Body of pancreas (tissue), 4 donors: ENCODE measurements at regions not wholly inside any gene's neighbourhood (a gene's known extent, or its start where the extent isn't known, plus 50 kb on each side); places are given as distances from the start of the nearest gene placed in this dataset.

Experiments
- POLR2A ChIP-seq, 3 donors: fragments of 450-650 bp; IDR thresholded peaks; one replicate each; pipeline ENCODE4 v1.6.1; 2016; ENCODE audit warnings: antibody characterized with exemption in 3 of 3, mild to moderate bottlenecking in 2 of 3
- TF ChIP-seq, protein P1 (sequence below), 7 experiments: fragments of 450-650 bp in 4 of 7; fragments of 200-600 bp in 3 of 7; sonication (generic) in 3 of 7; IDR thresholded peaks; one replicate each; pipeline ENCODE4 v1.5.1; 2016 to 2019; ENCODE audit warnings: antibody characterized with exemption in 7 of 7

GRCh38 chr9:24413651-24414050 is 132.0 kb downstream of the IZUMO3 start:
- TF ChIP-seq, protein P1, sequence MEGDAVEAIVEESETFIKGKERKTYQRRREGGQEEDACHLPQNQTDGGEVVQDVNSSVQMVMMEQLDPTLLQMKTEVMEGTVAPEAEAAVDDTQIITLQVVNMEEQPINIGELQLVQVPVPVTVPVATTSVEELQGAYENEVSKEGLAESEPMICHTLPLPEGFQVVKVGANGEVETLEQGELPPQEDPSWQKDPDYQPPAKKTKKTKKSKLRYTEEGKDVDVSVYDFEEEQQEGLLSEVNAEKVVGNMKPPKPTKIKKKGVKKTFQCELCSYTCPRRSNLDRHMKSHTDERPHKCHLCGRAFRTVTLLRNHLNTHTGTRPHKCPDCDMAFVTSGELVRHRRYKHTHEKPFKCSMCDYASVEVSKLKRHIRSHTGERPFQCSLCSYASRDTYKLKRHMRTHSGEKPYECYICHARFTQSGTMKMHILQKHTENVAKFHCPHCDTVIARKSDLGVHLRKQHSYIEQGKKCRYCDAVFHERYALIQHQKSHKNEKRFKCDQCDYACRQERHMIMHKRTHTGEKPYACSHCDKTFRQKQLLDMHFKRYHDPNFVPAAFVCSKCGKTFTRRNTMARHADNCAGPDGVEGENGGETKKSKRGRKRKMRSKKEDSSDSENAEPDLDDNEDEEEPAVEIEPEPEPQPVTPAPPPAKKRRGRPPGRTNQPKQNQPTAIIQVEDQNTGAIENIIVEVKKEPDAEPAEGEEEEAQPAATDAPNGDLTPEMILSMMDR (IDR thresholded peaks at IDR 0.05): no peak
- no peak for TF ChIP-seq POLR2A (IDR thresholded peaks at IDR 0.05)
